GM23338 (cell line): ENCODE measurements at regions not wholly inside any gene's neighbourhood (a gene's known extent, or its start where the extent isn't known, plus 50 kb on each side); places are given as distances from the start of the nearest gene placed in this dataset.

Source experiments
- ATAC-seq: fragments of 200-7000 bp; cut with Tn5 transposase; 3 replicates; pipeline ENCODE4 v1.9.1; 2020
- DNase-seq: peaks from one replicate; pipeline ENCODE4 v3.0.0-alpha.2; 2015; ENCODE audit warnings: low spot score
- H2AFZ ChIP-seq: fragments of 200-600 bp; sonication (generic); 2 replicates; pipeline ENCODE4 v1.8.0; 2016; ENCODE audit warnings: antibody characterized with exemption, mild to moderate bottlenecking, moderate library complexity
- H3F3A ChIP-seq: fragments of 200-600 bp; sonication (generic); replicated peaks from 2 replicates; pipeline ENCODE4 v1.8.0; 2017; ENCODE audit warnings: antibody characterized with exemption, mixed run types, low read depth
- H3K27ac ChIP-seq: fragments of 200-600 bp; sonication (generic); 2 replicates; pipeline ENCODE4 v1.6.1; 2016; ENCODE audit warnings: low read depth
- H3K27me3 ChIP-seq: fragments of 200-600 bp; sonication (generic); 2 replicates; pipeline ENCODE4 v1.8.0; 2016; ENCODE audit warnings: mild to moderate bottlenecking, mixed run types, moderate library complexity; ENCODE audit not compliant: insufficient read depth
- H3K36me3 ChIP-seq: fragments of 200-600 bp; sonication (generic); 2 replicates; pipeline ENCODE4 v1.8.0; 2016; ENCODE audit warnings: mild to moderate bottlenecking; ENCODE audit not compliant: insufficient read depth
- H3K4me1 ChIP-seq: fragments of 200-600 bp; sonication (generic); 2 replicates; pipeline ENCODE4 v1.8.0; 2016; ENCODE audit warnings: mild to moderate bottlenecking, moderate library complexity; ENCODE audit not compliant: insufficient read depth
- H3K4me2 ChIP-seq: fragments of 200-600 bp; sonication (generic); 2 replicates; pipeline ENCODE4 v1.7.1; 2017; ENCODE audit warnings: mixed run types
- H3K4me3 ChIP-seq: fragments of 200-600 bp; sonication (generic); 2 replicates; pipeline ENCODE4 v1.6.1; 2016; ENCODE audit warnings: mixed run types
- H3K79me2 ChIP-seq: fragments of 200-600 bp; sonication (generic); replicated peaks from 2 replicates; pipeline ENCODE4 v1.8.0; 2017; ENCODE audit warnings: mild to moderate bottlenecking; ENCODE audit not compliant: insufficient read depth
- H3K9me2 ChIP-seq: fragments of 200-600 bp; sonication (generic); 2 replicates; pipeline ENCODE4 v1.8.0; 2017; ENCODE audit not compliant: insufficient read depth
- H4K20me1 ChIP-seq: fragments of 200-600 bp; sonication (generic); replicated peaks from 2 replicates; pipeline ENCODE4 v1.8.0; 2017; ENCODE audit warnings: mild to moderate bottlenecking; ENCODE audit not compliant: insufficient read depth
- H3K27ac Mint-ChIP-seq: 2 replicates; pipeline ENCODE4 v1.8.0; 2020; ENCODE audit warnings: inconsistent platforms, mild to moderate bottlenecking, moderate library complexity, mixed read lengths
- H3K27me3 Mint-ChIP-seq: 3 replicates; pipeline ENCODE4 v1.8.0; 2022; ENCODE audit warnings: low read depth, mild to moderate bottlenecking, moderate library complexity, mixed read lengths, inconsistent platforms; ENCODE audit not compliant: insufficient read depth, poor library complexity
- H3K36me3 Mint-ChIP-seq: 3 replicates; pipeline ENCODE4 v1.8.0; 2021; ENCODE audit warnings: low read depth, mild to moderate bottlenecking, inconsistent platforms, moderate library complexity, mixed read lengths
- H3K4me1 Mint-ChIP-seq: 3 replicates; pipeline ENCODE4 v1.8.0; 2020; ENCODE audit warnings: mild to moderate bottlenecking, inconsistent platforms, mixed read lengths
- H3K4me3 Mint-ChIP-seq: 3 replicates; pipeline ENCODE4 v1.8.0; 2021; ENCODE audit warnings: moderate library complexity, mild to moderate bottlenecking, inconsistent platforms, mixed read lengths
- H3K9me3 Mint-ChIP-seq: 3 replicates; pipeline ENCODE4 v1.8.0; 2020; ENCODE audit warnings: moderate library complexity, mild to moderate bottlenecking, inconsistent platforms, mixed read lengths
- EZH2 ChIP-seq: fragments of 200-600 bp; sonication (generic); IDR thresholded peaks from one replicate; pipeline ENCODE4 v1.8.0; 2017; ENCODE audit warnings: antibody characterized with exemption, mild to moderate bottlenecking, low read depth; ENCODE audit not compliant: unreplicated experiment
- EZH2phosphoT487 ChIP-seq: fragments of 200-600 bp; sonication (generic); IDR thresholded peaks from one replicate; pipeline ENCODE4 v1.8.1; 2018; ENCODE audit warnings: antibody characterized with exemption; ENCODE audit not compliant: unreplicated experiment
- JUNB ChIP-seq: IDR thresholded peaks from one replicate; pipeline ENCODE4 v1.6.1; 2016; ENCODE audit warnings: antibody characterized with exemption; ENCODE audit not compliant: unreplicated experiment
- POLR2AphosphoS5 ChIP-seq: IDR thresholded peaks from 2 replicates; pipeline ENCODE4 v1.6.1; 2016; ENCODE audit warnings: antibody characterized with exemption, low read depth
- REST ChIP-seq: IDR thresholded peaks from one replicate; pipeline ENCODE4 v1.6.1; 2018; ENCODE audit warnings: antibody characterized with exemption; ENCODE audit not compliant: unreplicated experiment
- STAT1 ChIP-seq: IDR thresholded peaks from one replicate; pipeline ENCODE4 v1.6.1; 2016; ENCODE audit warnings: antibody characterized with exemption; ENCODE audit not compliant: unreplicated experiment
- TF ChIP-seq, protein P1 (sequence below), 2 experiments: fragments of 200-600 bp in 1 of 2; sonication (generic) in 1 of 2; conservative IDR thresholded peaks; 2 replicates each; pipeline versions ENCODE4 v1.5.1 to v1.6.1; 2016 to 2017; ENCODE audit warnings: antibody characterized with exemption in 2 of 2, low read depth in 2 of 2, mild to moderate bottlenecking in 2 of 2, moderate library complexity in 1 of 2
- TF ChIP-seq, protein P2 (sequence below): IDR thresholded peaks from 2 replicates; pipeline ENCODE4 v1.6.1; 2016; ENCODE audit warnings: antibody characterized with exemption
- TF ChIP-seq, protein P3 (sequence below): fragments of 250-450 bp; sonication (Bioruptor Pico); IDR thresholded peaks from 2 replicates; pipeline ENCODE4 v1.5.0; 2020; ENCODE audit warnings: mild to moderate bottlenecking, moderate library complexity

DNA sequence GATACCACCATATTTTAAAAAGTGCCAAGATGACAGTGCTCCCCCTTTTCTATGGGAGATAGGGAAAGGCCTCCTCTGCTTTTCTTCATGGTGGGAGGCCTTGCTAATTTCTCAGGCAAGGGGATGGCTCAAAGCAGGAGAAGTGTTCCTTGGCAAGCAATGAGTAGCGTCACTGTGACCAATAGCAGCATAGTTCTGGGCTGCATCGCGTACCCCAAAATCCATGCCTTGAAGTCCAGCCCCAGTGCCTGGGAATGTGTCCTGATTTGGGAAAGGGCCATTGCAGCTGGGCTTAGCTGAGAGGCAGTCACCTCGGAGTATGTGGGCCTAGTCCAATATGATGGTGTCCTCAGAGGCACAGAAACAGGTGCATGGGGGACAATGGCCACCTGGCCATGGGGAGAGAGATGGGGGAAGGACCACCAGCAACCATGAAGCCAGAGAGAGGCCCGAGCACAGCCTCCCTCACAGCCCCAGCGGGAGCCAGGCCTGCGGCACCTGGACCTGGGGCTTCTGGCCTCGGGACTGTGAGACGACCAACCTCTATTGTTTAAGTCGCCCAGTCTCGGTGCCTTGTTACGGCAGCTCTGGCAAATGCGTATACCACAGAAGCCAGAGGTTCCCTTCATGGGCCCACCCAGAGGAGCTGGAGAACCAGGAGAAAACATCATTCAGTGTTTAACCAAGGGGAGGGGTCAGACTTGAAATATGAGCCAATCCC, 153.1 kb upstream of the RPS6KA2 start:
- no peak overlapping the region for H3K4me2 ChIP-seq
- H3K9me2 ChIP-seq: no peaks in the 10 kb centered on the region
- H3K4me1 ChIP-seq: no peaks in the 10 kb centered on the region
- H3K9me3 Mint-ChIP-seq: no peaks in the 10 kb centered on the region
- H3K27ac Mint-ChIP-seq: no peak overlapping the region
- peaks cover 2% of the 10 kb centered on the region for H3K27me3 Mint-ChIP-seq
- H3K4me1 Mint-ChIP-seq: peaks cover 8% of the 10 kb centered on the region
- no peaks in the 10 kb centered on the region for H3K36me3 Mint-ChIP-seq
- H3K4me3 Mint-ChIP-seq: no peak overlapping the region
- H4K20me1 ChIP-seq: no peaks in the 10 kb centered on the region
- no peaks in the 10 kb centered on the region for H3K79me2 ChIP-seq
- no peaks in the 10 kb centered on the region for H3F3A ChIP-seq
- DNase-seq (no peak), ATAC-seq (no peak)
- TF ChIP-seq JUNB: no peak
- H2AFZ ChIP-seq: no peak overlapping the region
- H3K27ac ChIP-seq: no peak overlapping the region
- no peaks in the 10 kb centered on the region for H3K36me3 ChIP-seq
- H3K27me3 ChIP-seq: no peaks in the 10 kb centered on the region
- H3K4me3 ChIP-seq: no peak overlapping the region

DNA sequence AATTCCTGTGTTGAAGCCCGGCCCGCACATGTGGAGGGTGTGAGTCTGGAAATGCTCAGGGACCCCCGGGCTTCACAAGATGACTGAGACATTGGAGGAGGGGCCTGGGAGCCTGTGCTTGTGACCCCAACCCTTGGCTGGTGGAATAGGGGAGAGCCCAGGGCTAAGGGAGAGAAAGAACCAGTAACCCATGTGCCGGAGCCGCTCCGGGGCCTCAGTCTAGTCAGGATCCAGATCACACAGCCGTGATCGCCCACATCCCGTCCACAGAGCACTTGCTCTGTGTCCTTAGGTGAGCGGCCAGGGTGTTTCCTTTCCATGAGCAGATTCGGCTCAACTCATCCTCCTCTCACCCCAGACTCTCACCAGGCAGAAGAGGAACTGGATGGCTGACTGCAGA, 152.3 kb upstream of the RPS6KA2 start:
- Histone ChIP-seq H3K9me2 (no peaks in the 10 kb centered on the region), H2AFZ (no peak overlapping the region), H3K27ac (no peak overlapping the region), H3K4me1 (no peaks in the 10 kb centered on the region), H3K4me3 (no peak overlapping the region), H4K20me1 (no peaks in the 10 kb centered on the region), H3K36me3 (no peaks in the 10 kb centered on the region), H3K4me2 (no peak overlapping the region), H3K79me2 (no peaks in the 10 kb centered on the region), H3K27me3 (no peaks in the 10 kb centered on the region), H3F3A (no peaks in the 10 kb centered on the region)
- Mint-ChIP-seq H3K27ac (no peak overlapping the region), H3K4me3 (no peak overlapping the region), H3K4me1 (peaks cover 10% of the 10 kb centered on the region), H3K9me3 (no peaks in the 10 kb centered on the region), H3K36me3 (no peaks in the 10 kb centered on the region), H3K27me3 (peaks cover 3% of the 10 kb centered on the region)
- DNase-seq (no peak), ATAC-seq (no peak)
- TF ChIP-seq EZH2phosphoT487 (no peak), EZH2 (no peak), POLR2AphosphoS5 (no peak), STAT1 (no peak), JUNB (no peak), REST (no peak)
- TF ChIP-seq, protein P1, sequence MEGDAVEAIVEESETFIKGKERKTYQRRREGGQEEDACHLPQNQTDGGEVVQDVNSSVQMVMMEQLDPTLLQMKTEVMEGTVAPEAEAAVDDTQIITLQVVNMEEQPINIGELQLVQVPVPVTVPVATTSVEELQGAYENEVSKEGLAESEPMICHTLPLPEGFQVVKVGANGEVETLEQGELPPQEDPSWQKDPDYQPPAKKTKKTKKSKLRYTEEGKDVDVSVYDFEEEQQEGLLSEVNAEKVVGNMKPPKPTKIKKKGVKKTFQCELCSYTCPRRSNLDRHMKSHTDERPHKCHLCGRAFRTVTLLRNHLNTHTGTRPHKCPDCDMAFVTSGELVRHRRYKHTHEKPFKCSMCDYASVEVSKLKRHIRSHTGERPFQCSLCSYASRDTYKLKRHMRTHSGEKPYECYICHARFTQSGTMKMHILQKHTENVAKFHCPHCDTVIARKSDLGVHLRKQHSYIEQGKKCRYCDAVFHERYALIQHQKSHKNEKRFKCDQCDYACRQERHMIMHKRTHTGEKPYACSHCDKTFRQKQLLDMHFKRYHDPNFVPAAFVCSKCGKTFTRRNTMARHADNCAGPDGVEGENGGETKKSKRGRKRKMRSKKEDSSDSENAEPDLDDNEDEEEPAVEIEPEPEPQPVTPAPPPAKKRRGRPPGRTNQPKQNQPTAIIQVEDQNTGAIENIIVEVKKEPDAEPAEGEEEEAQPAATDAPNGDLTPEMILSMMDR (conservative IDR thresholded peaks at IDR 0.05; ENCODE audit: low read depth in 2 of 2): no peak
- TF ChIP-seq, protein P2, sequence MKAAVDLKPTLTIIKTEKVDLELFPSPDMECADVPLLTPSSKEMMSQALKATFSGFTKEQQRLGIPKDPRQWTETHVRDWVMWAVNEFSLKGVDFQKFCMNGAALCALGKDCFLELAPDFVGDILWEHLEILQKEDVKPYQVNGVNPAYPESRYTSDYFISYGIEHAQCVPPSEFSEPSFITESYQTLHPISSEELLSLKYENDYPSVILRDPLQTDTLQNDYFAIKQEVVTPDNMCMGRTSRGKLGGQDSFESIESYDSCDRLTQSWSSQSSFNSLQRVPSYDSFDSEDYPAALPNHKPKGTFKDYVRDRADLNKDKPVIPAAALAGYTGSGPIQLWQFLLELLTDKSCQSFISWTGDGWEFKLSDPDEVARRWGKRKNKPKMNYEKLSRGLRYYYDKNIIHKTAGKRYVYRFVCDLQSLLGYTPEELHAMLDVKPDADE: no peak
- TF ChIP-seq, protein P3, sequence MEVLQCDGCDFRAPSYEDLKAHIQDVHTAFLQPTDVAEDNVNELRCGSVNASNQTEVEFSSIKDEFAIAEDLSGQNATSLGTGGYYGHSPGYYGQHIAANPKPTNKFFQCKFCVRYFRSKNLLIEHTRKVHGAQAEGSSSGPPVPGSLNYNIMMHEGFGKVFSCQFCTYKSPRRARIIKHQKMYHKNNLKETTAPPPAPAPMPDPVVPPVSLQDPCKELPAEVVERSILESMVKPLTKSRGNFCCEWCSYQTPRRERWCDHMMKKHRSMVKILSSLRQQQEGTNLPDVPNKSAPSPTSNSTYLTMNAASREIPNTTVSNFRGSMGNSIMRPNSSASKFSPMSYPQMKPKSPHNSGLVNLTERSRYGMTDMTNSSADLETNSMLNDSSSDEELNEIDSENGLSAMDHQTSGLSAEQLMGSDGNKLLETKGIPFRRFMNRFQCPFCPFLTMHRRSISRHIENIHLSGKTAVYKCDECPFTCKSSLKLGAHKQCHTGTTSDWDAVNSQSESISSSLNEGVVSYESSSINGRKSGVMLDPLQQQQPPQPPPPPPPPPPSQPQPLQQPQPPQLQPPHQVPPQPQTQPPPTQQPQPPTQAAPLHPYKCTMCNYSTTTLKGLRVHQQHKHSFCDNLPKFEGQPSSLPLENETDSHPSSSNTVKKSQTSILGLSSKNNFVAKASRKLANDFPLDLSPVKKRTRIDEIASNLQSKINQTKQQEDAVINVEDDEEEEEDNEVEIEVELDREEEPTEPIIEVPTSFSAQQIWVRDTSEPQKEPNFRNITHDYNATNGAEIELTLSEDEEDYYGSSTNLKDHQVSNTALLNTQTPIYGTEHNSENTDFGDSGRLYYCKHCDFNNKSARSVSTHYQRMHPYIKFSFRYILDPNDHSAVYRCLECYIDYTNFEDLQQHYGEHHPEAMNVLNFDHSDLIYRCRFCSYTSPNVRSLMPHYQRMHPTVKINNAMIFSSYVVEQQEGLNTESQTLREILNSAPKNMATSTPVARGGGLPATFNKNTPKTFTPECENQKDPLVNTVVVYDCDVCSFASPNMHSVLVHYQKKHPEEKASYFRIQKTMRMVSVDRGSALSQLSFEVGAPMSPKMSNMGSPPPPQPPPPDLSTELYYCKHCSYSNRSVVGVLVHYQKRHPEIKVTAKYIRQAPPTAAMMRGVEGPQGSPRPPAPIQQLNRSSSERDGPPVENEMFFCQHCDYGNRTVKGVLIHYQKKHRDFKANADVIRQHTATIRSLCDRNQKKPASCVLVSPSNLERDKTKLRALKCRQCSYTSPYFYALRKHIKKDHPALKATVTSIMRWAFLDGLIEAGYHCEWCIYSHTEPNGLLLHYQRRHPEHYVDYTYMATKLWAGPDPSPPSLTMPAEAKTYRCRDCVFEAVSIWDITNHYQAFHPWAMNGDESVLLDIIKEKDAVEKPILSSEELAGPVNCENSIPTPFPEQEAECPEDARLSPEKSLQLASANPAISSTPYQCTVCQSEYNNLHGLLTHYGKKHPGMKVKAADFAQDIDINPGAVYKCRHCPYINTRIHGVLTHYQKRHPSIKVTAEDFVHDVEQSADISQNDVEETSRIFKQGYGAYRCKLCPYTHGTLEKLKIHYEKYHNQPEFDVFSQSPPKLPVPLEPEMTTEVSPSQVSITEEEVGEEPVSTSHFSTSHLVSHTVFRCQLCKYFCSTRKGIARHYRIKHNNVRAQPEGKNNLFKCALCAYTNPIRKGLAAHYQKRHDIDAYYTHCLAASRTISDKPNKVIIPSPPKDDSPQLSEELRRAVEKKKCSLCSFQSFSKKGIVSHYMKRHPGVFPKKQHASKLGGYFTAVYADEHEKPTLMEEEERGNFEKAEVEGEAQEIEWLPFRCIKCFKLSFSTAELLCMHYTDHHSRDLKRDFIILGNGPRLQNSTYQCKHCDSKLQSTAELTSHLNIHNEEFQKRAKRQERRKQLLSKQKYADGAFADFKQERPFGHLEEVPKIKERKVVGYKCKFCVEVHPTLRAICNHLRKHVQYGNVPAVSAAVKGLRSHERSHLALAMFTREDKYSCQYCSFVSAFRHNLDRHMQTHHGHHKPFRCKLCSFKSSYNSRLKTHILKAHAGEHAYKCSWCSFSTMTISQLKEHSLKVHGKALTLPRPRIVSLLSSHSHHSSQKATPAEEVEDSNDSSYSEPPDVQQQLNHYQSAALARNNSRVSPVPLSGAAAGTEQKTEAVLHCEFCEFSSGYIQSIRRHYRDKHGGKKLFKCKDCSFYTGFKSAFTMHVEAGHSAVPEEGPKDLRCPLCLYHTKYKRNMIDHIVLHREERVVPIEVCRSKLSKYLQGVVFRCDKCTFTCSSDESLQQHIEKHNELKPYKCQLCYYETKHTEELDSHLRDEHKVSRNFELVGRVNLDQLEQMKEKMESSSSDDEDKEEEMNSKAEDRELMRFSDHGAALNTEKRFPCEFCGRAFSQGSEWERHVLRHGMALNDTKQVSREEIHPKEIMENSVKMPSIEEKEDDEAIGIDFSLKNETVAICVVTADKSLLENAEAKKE (CRISPR knock-in tag): no peak
